AG09319 (cell line): ENCODE measurements at regions not wholly inside any gene's neighbourhood (a gene's known extent, or its start where the extent isn't known, plus 50 kb on each side); places are given as distances from the start of the nearest gene placed in this dataset.

Experiments used
- DNase-seq: peaks from one replicate; pipeline ENCODE4 v3.0.0-alpha.2; 2010; ENCODE audit warnings: low read depth; ENCODE audit errors: extremely low read depth
- TF ChIP-seq, protein P1 (sequence below): IDR thresholded peaks from 2 replicates; pipeline ENCODE4 v1.5.1; 2011; ENCODE audit warnings: low read depth, mild to moderate bottlenecking, inconsistent platforms, low read length, moderate library complexity

DNA sequence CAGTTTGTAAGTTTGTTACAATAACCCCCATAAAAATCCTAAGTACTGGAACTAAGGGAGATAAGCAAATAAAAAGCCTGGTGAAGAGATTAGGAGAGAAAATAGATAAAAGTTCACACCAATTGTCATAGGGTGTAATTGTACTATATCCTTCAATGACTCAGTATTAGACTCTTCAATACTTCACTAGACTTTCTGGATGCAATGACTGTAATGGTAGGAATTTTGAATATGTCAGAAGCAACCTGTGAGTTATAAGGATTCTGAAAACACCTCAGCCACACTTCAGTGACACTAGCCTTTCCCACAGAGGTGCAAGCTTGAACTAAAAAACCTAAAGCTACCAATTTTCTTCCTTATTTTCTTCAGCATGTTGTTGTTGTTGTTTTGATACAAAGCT is 147.9 kb downstream of the PTGER3 start:
- TF ChIP-seq, protein P1, sequence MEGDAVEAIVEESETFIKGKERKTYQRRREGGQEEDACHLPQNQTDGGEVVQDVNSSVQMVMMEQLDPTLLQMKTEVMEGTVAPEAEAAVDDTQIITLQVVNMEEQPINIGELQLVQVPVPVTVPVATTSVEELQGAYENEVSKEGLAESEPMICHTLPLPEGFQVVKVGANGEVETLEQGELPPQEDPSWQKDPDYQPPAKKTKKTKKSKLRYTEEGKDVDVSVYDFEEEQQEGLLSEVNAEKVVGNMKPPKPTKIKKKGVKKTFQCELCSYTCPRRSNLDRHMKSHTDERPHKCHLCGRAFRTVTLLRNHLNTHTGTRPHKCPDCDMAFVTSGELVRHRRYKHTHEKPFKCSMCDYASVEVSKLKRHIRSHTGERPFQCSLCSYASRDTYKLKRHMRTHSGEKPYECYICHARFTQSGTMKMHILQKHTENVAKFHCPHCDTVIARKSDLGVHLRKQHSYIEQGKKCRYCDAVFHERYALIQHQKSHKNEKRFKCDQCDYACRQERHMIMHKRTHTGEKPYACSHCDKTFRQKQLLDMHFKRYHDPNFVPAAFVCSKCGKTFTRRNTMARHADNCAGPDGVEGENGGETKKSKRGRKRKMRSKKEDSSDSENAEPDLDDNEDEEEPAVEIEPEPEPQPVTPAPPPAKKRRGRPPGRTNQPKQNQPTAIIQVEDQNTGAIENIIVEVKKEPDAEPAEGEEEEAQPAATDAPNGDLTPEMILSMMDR, result no peak
- DNase-seq, result no peak

- no peak for DNase-seq
- TF ChIP-seq, protein P1, result no peak
Measured at GRCh38 chr1:70902211-70902610, 145.4 kb downstream of the PTGER3 start.

- no peak for DNase-seq
- TF ChIP-seq, protein P1, result no peak
Measured at GRCh38 chr1:70906800-70907199, 140.8 kb downstream of the PTGER3 start.

- TF ChIP-seq, protein P1, result no peak
- DNase-seq, result no peak
Measured at GRCh38 chr1:70907563-70908310, 139.9 kb downstream of the PTGER3 start.

DNA sequence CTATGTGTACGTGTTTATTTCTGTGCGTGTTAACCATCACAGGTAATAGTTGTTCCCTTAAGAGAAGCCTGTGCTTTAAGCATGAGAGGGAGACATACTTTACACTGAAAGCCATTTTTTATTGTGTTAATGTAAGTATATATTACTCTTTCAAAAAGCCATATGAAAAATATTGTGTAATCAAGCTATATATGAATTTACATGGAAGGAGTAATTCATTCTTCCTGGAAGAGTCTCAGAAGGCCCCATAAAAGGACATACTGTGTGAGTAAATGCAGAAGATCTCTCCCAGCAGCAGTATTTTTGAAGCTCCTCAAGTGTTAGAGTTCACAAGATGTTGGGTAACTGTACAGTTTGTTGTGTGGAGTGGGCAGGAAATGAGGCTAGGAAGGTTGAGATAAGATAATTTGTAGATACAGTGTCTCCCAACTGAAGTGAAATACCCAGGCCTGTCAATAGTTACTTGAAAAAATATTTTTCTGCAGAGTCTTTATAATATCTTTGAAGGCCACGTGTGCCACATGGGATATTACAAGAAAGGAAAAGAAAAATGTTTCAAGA is 138.3 kb downstream of the PTGER3 start:
- DNase-seq, result no peak

DNA sequence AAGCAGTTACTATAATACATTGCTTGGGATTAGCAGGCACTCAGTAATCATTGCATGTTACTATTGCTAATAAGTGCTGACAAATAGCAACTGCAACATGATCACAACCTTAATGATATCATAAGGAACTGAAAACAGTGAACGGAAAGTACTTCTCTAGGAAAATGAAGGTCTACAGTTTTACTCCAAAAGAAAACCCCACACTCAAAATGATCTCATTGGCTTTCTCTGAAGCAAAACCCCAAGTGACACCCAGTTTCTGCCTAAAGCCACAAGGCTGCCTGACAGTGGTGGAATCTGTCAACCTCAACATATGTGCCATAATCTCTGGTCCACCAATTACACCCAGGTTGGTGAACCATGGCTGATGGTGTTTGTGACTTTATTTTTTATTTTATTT is 137.6 kb downstream of the PTGER3 start:
- DNase-seq, result no peak
- TF ChIP-seq, protein P1, result no peak

More for the DNA sequence above, 138.3 kb downstream of the PTGER3 start:
- TF ChIP-seq, protein P1, result no peak

GRCh38 chr1:70911861-70912260 is 135.8 kb downstream of the PTGER3 start:
- DNase-seq, result no peak
- TF ChIP-seq, protein P1, result no peak
